GM21381 (cell line): ENCODE measurements at regions not wholly inside any gene's neighbourhood (a gene's known extent, or its start where the extent isn't known, plus 50 kb on each side); places are given as distances from the start of the nearest gene placed in this dataset.

Experiments
- ATAC-seq: cut with Tn5 transposase; IDR thresholded peaks from one replicate; pipeline ENCODE4 v1.9.1; 2021; ENCODE audit warnings: mild to moderate bottlenecking, moderate library complexity; ENCODE audit not compliant: unreplicated experiment

- no peak for ATAC-seq
Observed at GRCh38 chr2:104502901-104503300, 351.0 kb upstream of the POU3F3 start.

GRCh38 chr2:104504331-104505073 lies 349.4 kb upstream of the POU3F3 start:
- no peak for ATAC-seq

- no peak for ATAC-seq
Observed at GRCh38 chr2:104518256-104518655, 335.7 kb upstream of the POU3F3 start.

- no peak for ATAC-seq
Observed at GRCh38 chr2:104521247-104521646, 332.7 kb upstream of the POU3F3 start.

- no peak for ATAC-seq
Observed at GRCh38 chr2:104523921-104524320, 330.0 kb upstream of the POU3F3 start.

GRCh38 chr2:104528101-104528500 lies 325.8 kb upstream of the POU3F3 start:
- no peak for ATAC-seq

- ATAC-seq, result no peak
Observed at GRCh38 chr2:104531122-104531521, 322.8 kb upstream of the POU3F3 start.

- no peak for ATAC-seq
Observed at GRCh38 chr2:104537116-104537515, 316.8 kb upstream of the POU3F3 start.

- no peak for ATAC-seq
Observed at GRCh38 chr2:104538077-104538476, 315.8 kb upstream of the POU3F3 start.

- no peak for ATAC-seq
Observed at GRCh38 chr2:104539649-104540048, 314.3 kb upstream of the POU3F3 start.

- ATAC-seq, result no peak
Observed at GRCh38 chr2:104545055-104545454, 308.9 kb upstream of the POU3F3 start.

GRCh38 chr2:104546537-104546936 lies 307.4 kb upstream of the POU3F3 start:
- ATAC-seq, result no peak

- ATAC-seq, result no peak
Observed at GRCh38 chr2:104547221-104547620, 306.7 kb upstream of the POU3F3 start.

GRCh38 chr2:104561251-104561650 lies 292.7 kb upstream of the POU3F3 start:
- no peak for ATAC-seq

GRCh38 chr2:104562537-104562936 lies 291.4 kb upstream of the POU3F3 start:
- no peak for ATAC-seq

- no peak for ATAC-seq
Observed at GRCh38 chr2:104563398-104563996, 290.4 kb upstream of the POU3F3 start.

- no peak for ATAC-seq
Observed at GRCh38 chr2:104568247-104568646, 285.7 kb upstream of the POU3F3 start.

- ATAC-seq, result no peak
Observed at GRCh38 chr2:104570259-104570658, 283.7 kb upstream of the POU3F3 start.

GRCh38 chr2:104572834-104573233 lies 281.1 kb upstream of the POU3F3 start:
- ATAC-seq, result no peak

GRCh38 chr2:104574367-104574766 lies 279.5 kb upstream of the POU3F3 start:
- no peak for ATAC-seq

GRCh38 chr2:104577143-104577542 lies 276.8 kb upstream of the POU3F3 start:
- ATAC-seq, result peak; percentile 71

- ATAC-seq, result no peak
Observed at GRCh38 chr2:104582471-104582870, 271.4 kb upstream of the POU3F3 start.

- ATAC-seq, result no peak
Observed at GRCh38 chr2:104583811-104584210, 270.1 kb upstream of the POU3F3 start.
